SU-DHL-6 (cell line): ENCODE measurements at regions not wholly inside any gene's neighbourhood (a gene's known extent, or its start where the extent isn't known, plus 50 kb on each side); places are given as distances from the start of the nearest gene placed in this dataset.

Experiments
- H2AFZ ChIP-seq: fragments of 200-600 bp; sonication (generic); 2 replicates; pipeline ENCODE4 v1.6.1; 2014; ENCODE audit warnings: low read depth, mild to moderate bottlenecking, moderate library complexity, mixed read lengths, antibody characterized with exemption, low read length; ENCODE audit not compliant: severe bottlenecking
- H3F3A ChIP-seq: fragments of 200-600 bp; shearing (Covaris generic); 2 replicates; pipeline ENCODE4 v1.6.0; 2016; ENCODE audit warnings: antibody characterized with exemption, mild to moderate bottlenecking; ENCODE audit not compliant: insufficient read depth
- H3K27ac ChIP-seq: fragments of 200-600 bp; sonication (generic); 2 replicates; pipeline ENCODE4 v1.5.1; 2016; ENCODE audit warnings: low read depth, mild to moderate bottlenecking, low read length, moderate library complexity, mixed read lengths
- H3K27me3 ChIP-seq: fragments of 200-600 bp; sonication (generic), shearing (Covaris generic); 2 replicates; pipeline ENCODE4 v1.6.0; 2014; ENCODE audit warnings: mild to moderate bottlenecking, low read length
- H3K36me3 ChIP-seq: fragments of 200-600 bp; sonication (generic); 2 replicates; pipeline ENCODE4 v1.6.1; 2014; ENCODE audit warnings: mild to moderate bottlenecking, low read length, mixed read lengths
- H3K4me2 ChIP-seq: fragments of 300-600, 200-600 bp; shearing (Covaris generic), sonication (generic); 2 replicates; pipeline ENCODE4 v1.6.0; 2014; ENCODE audit warnings: low read length, low read depth, mild to moderate bottlenecking; ENCODE audit not compliant: poor library complexity, severe bottlenecking
- H3K4me3 ChIP-seq: fragments of 200-600 bp; sonication (generic); 2 replicates; pipeline ENCODE4 v1.5.1; 2014; ENCODE audit warnings: antibody characterized with exemption, low read length, mild to moderate bottlenecking, mixed read lengths; ENCODE audit not compliant: insufficient read depth, poor library complexity, severe bottlenecking
- H3K79me2 ChIP-seq: fragments of 200-600 bp; sonication (generic); 2 replicates; pipeline ENCODE4 v1.6.1; 2014; ENCODE audit warnings: mild to moderate bottlenecking, low read length, moderate library complexity; ENCODE audit not compliant: insufficient read depth
- H3K9ac ChIP-seq: fragments of 200-600 bp; sonication (generic); 2 replicates; pipeline ENCODE4 v1.7.0; 2014; ENCODE audit warnings: mild to moderate bottlenecking, low read length
- H3K9me2 ChIP-seq: fragments of 200-600 bp; sonication (generic); replicated peaks from 2 replicates; pipeline ENCODE4 v1.6.1; 2014; ENCODE audit warnings: low read length; ENCODE audit not compliant: insufficient read depth
- H3K9me3 ChIP-seq: fragments of 200-600 bp; sonication (generic); 2 replicates; pipeline ENCODE4 v1.6.1; 2014; ENCODE audit warnings: low read length, mixed read lengths; ENCODE audit not compliant: insufficient read depth
- H4K20me1 ChIP-seq: fragments of 200-600 bp; sonication (generic); 2 replicates; pipeline ENCODE4 v1.6.1; 2014; ENCODE audit warnings: low read depth, mild to moderate bottlenecking, antibody characterized with exemption, low read length, moderate library complexity, mixed read lengths
- EZH2phosphoT487 ChIP-seq: fragments of 200-600 bp; sonication (generic), shearing (Covaris generic); conservative IDR thresholded peaks from 2 replicates; pipeline ENCODE4 v1.6.1; 2018; ENCODE audit warnings: mild to moderate bottlenecking, antibody characterized with exemption, low read length, moderate library complexity, mixed read lengths
- TF ChIP-seq, protein P1 (sequence below): fragments of 200-600 bp; sonication (generic); IDR thresholded peaks from one replicate; pipeline ENCODE4 v1.5.1; 2017; ENCODE audit warnings: antibody characterized with exemption, mild to moderate bottlenecking, low read length, moderate library complexity; ENCODE audit not compliant: insufficient read depth, poor library complexity, severe bottlenecking

GRCh38 chr6:81252231-81252630, 500.2 kb downstream of the TENT5A start:
- H3K9me3 ChIP-seq: no peaks in the 10 kb centered on the region
- no peak overlapping the region for H3K27ac ChIP-seq
- no peaks in the 10 kb centered on the region for H3K27me3 ChIP-seq
- no peaks in the 10 kb centered on the region for H3K9me2 ChIP-seq
- H3K36me3 ChIP-seq: no peaks in the 10 kb centered on the region
- H3K4me2 ChIP-seq: no peak overlapping the region
- no peak overlapping the region for H3K9ac ChIP-seq
- no peak overlapping the region for H2AFZ ChIP-seq
- no peaks in the 10 kb centered on the region for H3F3A ChIP-seq
- no peaks in the 10 kb centered on the region for H3K79me2 ChIP-seq
- TF ChIP-seq, protein P1, sequence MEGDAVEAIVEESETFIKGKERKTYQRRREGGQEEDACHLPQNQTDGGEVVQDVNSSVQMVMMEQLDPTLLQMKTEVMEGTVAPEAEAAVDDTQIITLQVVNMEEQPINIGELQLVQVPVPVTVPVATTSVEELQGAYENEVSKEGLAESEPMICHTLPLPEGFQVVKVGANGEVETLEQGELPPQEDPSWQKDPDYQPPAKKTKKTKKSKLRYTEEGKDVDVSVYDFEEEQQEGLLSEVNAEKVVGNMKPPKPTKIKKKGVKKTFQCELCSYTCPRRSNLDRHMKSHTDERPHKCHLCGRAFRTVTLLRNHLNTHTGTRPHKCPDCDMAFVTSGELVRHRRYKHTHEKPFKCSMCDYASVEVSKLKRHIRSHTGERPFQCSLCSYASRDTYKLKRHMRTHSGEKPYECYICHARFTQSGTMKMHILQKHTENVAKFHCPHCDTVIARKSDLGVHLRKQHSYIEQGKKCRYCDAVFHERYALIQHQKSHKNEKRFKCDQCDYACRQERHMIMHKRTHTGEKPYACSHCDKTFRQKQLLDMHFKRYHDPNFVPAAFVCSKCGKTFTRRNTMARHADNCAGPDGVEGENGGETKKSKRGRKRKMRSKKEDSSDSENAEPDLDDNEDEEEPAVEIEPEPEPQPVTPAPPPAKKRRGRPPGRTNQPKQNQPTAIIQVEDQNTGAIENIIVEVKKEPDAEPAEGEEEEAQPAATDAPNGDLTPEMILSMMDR: no peak
- no peak for TF ChIP-seq EZH2phosphoT487
- H3K4me3 ChIP-seq: no peak overlapping the region
- no peaks in the 10 kb centered on the region for H4K20me1 ChIP-seq

DNA sequence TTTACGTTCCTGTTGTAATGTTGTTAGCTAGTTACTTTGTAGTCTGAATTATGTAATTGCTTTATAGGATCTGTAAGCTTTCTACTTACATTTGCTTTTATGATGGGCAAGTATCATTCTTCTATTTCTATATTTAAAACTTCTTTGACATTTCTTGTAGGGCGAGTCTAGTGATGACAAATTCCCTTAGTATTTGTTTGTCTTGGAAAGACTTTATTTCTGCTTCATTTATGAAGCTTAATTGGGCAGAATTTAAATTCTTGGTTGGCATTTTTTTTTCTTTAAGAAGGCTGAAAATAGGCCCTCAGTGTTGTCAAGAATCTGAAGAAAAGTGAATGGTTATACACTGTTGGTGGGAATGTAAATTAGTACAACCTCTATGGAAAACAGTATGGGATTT, 506.3 kb downstream of the TENT5A start:
- Histone ChIP-seq H4K20me1 (no peaks in the 10 kb centered on the region), H3K9me2 (no peaks in the 10 kb centered on the region), H3K9me3 (no peaks in the 10 kb centered on the region), H3K4me2 (no peak overlapping the region), H3K36me3 (no peaks in the 10 kb centered on the region), H2AFZ (no peak overlapping the region), H3K27ac (no peak overlapping the region), H3K79me2 (no peaks in the 10 kb centered on the region), H3K9ac (no peak overlapping the region), H3K4me3 (no peak overlapping the region), H3F3A (no peaks in the 10 kb centered on the region), H3K27me3 (no peaks in the 10 kb centered on the region)
- no peak for TF ChIP-seq EZH2phosphoT487
- TF ChIP-seq, protein P1: no peak

DNA sequence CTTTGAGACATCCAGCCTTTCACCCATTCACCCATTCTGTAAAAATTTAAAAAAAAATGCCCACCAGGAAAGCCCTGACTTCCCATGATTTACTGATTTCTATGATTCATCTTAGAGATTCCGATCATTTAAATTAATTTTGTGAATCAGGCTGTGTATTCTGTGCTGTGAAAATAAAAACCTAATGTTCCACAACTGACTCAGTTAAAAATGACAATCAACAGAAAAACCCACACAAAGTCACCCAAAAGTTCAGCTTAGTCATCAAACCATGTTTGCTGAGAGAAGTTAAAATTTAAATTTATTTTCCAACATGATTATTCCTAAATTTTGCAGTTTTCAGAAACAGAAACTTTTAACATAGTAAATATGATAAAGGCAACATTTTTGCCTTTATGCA, 509.9 kb downstream of the TENT5A start:
- Histone ChIP-seq H3K9me2 (no peaks in the 10 kb centered on the region), H3K4me2 (no peak overlapping the region), H3K36me3 (no peaks in the 10 kb centered on the region), H3K79me2 (no peaks in the 10 kb centered on the region), H3K9me3 (no peaks in the 10 kb centered on the region), H3K27ac (no peak overlapping the region), H3K9ac (no peak overlapping the region), H3F3A (no peaks in the 10 kb centered on the region), H2AFZ (no peak overlapping the region), H3K4me3 (no peak overlapping the region), H3K27me3 (no peaks in the 10 kb centered on the region), H4K20me1 (no peaks in the 10 kb centered on the region)
- no peak for TF ChIP-seq EZH2phosphoT487
- TF ChIP-seq, protein P1: no peak
